HEK293T (cell line): ENCODE measurements at regions not wholly inside any gene's neighbourhood (a gene's known extent, or its start where the extent isn't known, plus 50 kb on each side); places are given as distances from the start of the nearest gene placed in this dataset.

Experiments
- BHLHE40 ChIP-seq: fragments of 450-650 bp; IDR thresholded peaks from 2 replicates; pipeline ENCODE4 v1.6.1; 2016; ENCODE audit warnings: mild to moderate bottlenecking, moderate library complexity, borderline replicate concordance
- ELF4 ChIP-seq: fragments of 450-650 bp; IDR thresholded peaks from 2 replicates; pipeline ENCODE4 v1.6.1; 2017; ENCODE audit warnings: antibody characterized with exemption
- FOXK2 ChIP-seq: fragments of 450-650 bp; IDR thresholded peaks from 2 replicates; pipeline ENCODE4 v1.6.1; 2016; ENCODE audit warnings: mild to moderate bottlenecking
- HDGF ChIP-seq: fragments of 450-650 bp; IDR thresholded peaks from 2 replicates; pipeline ENCODE4 v1.6.1; 2017; ENCODE audit warnings: antibody characterized with exemption, borderline replicate concordance
- NFRKB ChIP-seq: fragments of 450-650 bp; IDR thresholded peaks from 2 replicates; pipeline ENCODE4 v1.6.1; 2016; ENCODE audit warnings: mild to moderate bottlenecking, moderate library complexity
- SP1 ChIP-seq: fragments of 450-650 bp; IDR thresholded peaks from 2 replicates; pipeline ENCODE4 v1.6.1; 2017
- SUZ12 ChIP-seq: fragments of 450-650 bp; IDR thresholded peaks from 2 replicates; pipeline ENCODE4 v1.6.1; 2016; ENCODE audit warnings: mild to moderate bottlenecking

DNA sequence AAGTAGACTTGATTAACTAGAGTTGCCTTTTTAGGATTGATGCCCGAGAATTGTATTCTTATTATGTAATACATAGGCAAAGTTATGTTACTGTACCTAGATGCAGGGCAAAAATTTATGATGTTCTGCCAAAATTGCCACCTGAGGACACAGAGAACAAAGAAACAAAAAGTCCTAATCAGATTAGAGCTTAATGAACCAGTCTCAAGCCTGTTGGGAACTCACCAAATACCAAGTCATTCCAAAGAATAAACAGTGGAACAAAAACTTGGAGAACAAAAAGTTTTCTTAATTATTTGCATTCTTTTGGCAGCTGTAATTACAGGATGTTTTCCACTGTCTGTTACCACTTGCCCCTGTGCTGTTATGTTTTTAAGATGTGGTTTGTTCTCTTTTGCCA, 154.7 kb upstream of the SGK1 start:
- TF ChIP-seq SP1 (no peak), SUZ12 (no peak), FOXK2 (no peak), ELF4 (no peak), NFRKB (no peak), BHLHE40 (no peak), HDGF (no peak)
